H9 (cell line): ENCODE measurements at regions not wholly inside any gene's neighbourhood (a gene's known extent, or its start where the extent isn't known, plus 50 kb on each side); places are given as distances from the start of the nearest gene placed in this dataset.

Experiments
- DNase-seq: peaks from one replicate; pipeline ENCODE4 v3.0.0-alpha.2; 2017
- H2AFZ ChIP-seq: one replicate; pipeline ENCODE4 v1.6.1; 2013; ENCODE audit warnings: mild to moderate bottlenecking, low read length, control low read depth, moderate library complexity
- H2AK5ac ChIP-seq: 2 replicates; pipeline ENCODE4 v1.6.1; 2013; ENCODE audit warnings: low read length, control low read depth, mixed read lengths; ENCODE audit not compliant: insufficient read length
- H2BK120ac ChIP-seq: one replicate; pipeline ENCODE4 v1.6.1; 2013; ENCODE audit warnings: low read depth, mild to moderate bottlenecking, low read length, control low read depth, inconsistent platforms; ENCODE audit not compliant: poor library complexity, severe bottlenecking
- H2BK12ac ChIP-seq: 2 replicates; pipeline ENCODE4 v1.6.1; 2013; ENCODE audit warnings: low read length, control low read depth, mixed read lengths, low read depth; ENCODE audit not compliant: insufficient read length
- H2BK15ac ChIP-seq: 2 replicates; pipeline ENCODE4 v1.6.1; 2013; ENCODE audit warnings: low read depth, low read length, control low read depth
- H2BK20ac ChIP-seq: one replicate; pipeline ENCODE4 v1.6.1; 2013; ENCODE audit warnings: low read depth, mild to moderate bottlenecking, low read length, control low read depth, inconsistent platforms; ENCODE audit not compliant: poor library complexity, severe bottlenecking
- H2BK5ac ChIP-seq: 2 replicates; pipeline ENCODE4 v1.6.1; 2013; ENCODE audit warnings: low read length, control low read depth, mixed read lengths; ENCODE audit not compliant: insufficient read length
- H3K14ac ChIP-seq: 2 replicates; pipeline ENCODE4 v1.6.1; 2013; ENCODE audit warnings: low read length, control low read depth; ENCODE audit not compliant: insufficient read depth
- H3K18ac ChIP-seq: 2 replicates; pipeline ENCODE4 v1.6.1; 2013; ENCODE audit warnings: low read depth, mild to moderate bottlenecking, mixed read lengths, low read length, control low read depth; ENCODE audit not compliant: insufficient read length
- H3K23ac ChIP-seq: 2 replicates; pipeline ENCODE4 v1.6.1; 2013; ENCODE audit warnings: low read length, control low read depth, mixed read lengths, low read depth; ENCODE audit not compliant: insufficient read length
- H3K23me2 ChIP-seq: 2 replicates; pipeline ENCODE4 v1.6.1; 2013; ENCODE audit warnings: low read depth, mild to moderate bottlenecking, mixed read lengths, low read length, control low read depth; ENCODE audit not compliant: insufficient read length, poor library complexity, severe bottlenecking
- H3K27ac ChIP-seq: 2 replicates; pipeline ENCODE4 v1.5.1; 2013; ENCODE audit warnings: low read length, control low read depth, mixed read lengths, low read depth; ENCODE audit not compliant: insufficient read length
- H3K27me3 ChIP-seq: 2 replicates; pipeline ENCODE4 v1.6.1; 2013; ENCODE audit warnings: low read length, control low read depth, inconsistent platforms; ENCODE audit not compliant: insufficient read depth
- H3K4ac ChIP-seq: 2 replicates; pipeline ENCODE4 v1.6.1; 2013; ENCODE audit warnings: low read depth, mild to moderate bottlenecking, control low read depth, inconsistent platforms, low read length, moderate library complexity
- H3K4me1 ChIP-seq: 2 replicates; pipeline ENCODE4 v1.6.1; 2013; ENCODE audit warnings: low read length, control low read depth, inconsistent platforms; ENCODE audit not compliant: insufficient read depth
- H3K4me2 ChIP-seq: 2 replicates; pipeline ENCODE4 v1.6.1; 2013; ENCODE audit warnings: low read length, control low read depth, mixed read lengths; ENCODE audit not compliant: insufficient read length, insufficient read depth
- H3K56ac ChIP-seq: 2 replicates; pipeline ENCODE4 v1.6.1; 2013; ENCODE audit warnings: low read depth, mild to moderate bottlenecking, mixed read lengths, low read length, control low read depth; ENCODE audit not compliant: insufficient read length
- H3K79me1 ChIP-seq: 2 replicates; pipeline ENCODE4 v1.6.1; 2013; ENCODE audit warnings: low read depth, mild to moderate bottlenecking, moderate library complexity, low read length, control low read depth, inconsistent platforms; ENCODE audit not compliant: insufficient read depth, poor library complexity, severe bottlenecking
- H3K79me2 ChIP-seq: 2 replicates; pipeline ENCODE4 v1.6.1; 2013; ENCODE audit warnings: low read length, control low read depth, inconsistent platforms; ENCODE audit not compliant: insufficient read depth
- H3K9ac ChIP-seq: 2 replicates; pipeline ENCODE4 v1.6.1; 2013; ENCODE audit warnings: low read length, control low read depth, mixed read lengths; ENCODE audit not compliant: insufficient read length; ENCODE audit errors: extremely low read depth
- H3K9me3 ChIP-seq: one replicate; pipeline ENCODE4 v1.6.1; 2013; ENCODE audit warnings: low read depth, low read length, inconsistent platforms; ENCODE audit not compliant: control insufficient read depth
- H3T11ph ChIP-seq: one replicate; pipeline ENCODE4 v1.6.1; 2013; ENCODE audit warnings: mild to moderate bottlenecking, low read length, control low read depth, inconsistent platforms
- H4K20me1 ChIP-seq: one replicate; pipeline ENCODE4 v1.6.1; 2013; ENCODE audit not compliant: control insufficient read depth, insufficient read length, insufficient read depth
- H4K5ac ChIP-seq: 2 replicates; pipeline ENCODE4 v1.6.1; 2013; ENCODE audit warnings: low read depth, mild to moderate bottlenecking, mixed read lengths, low read length, control low read depth; ENCODE audit not compliant: insufficient read length
- H4K8ac ChIP-seq: replicated peaks from 2 replicates; pipeline ENCODE4 v1.6.1; 2013; ENCODE audit warnings: low read length, control low read depth, mixed read lengths, low read depth; ENCODE audit not compliant: insufficient read length
- H4K91ac ChIP-seq: 2 replicates; pipeline ENCODE4 v1.6.1; 2013; ENCODE audit warnings: low read depth, mild to moderate bottlenecking, moderate library complexity, mixed read lengths, low read length, control low read depth; ENCODE audit not compliant: insufficient read length
- H3K27ac Mint-ChIP-seq, 3 experiments: 2 replicates in 2 of 3; 3 replicates in 1 of 3; pipeline ENCODE4 v1.8.0; 2020 to 2021; ENCODE audit warnings: mixed read lengths in 3 of 3, mild to moderate bottlenecking in 1 of 3, moderate library complexity in 1 of 3
- H3K27me3 Mint-ChIP-seq: 2 replicates; pipeline ENCODE4 v1.8.0; 2021; ENCODE audit warnings: low read depth, mild to moderate bottlenecking, moderate library complexity, mixed read lengths
- H3K36me3 Mint-ChIP-seq, 3 experiments: 2 replicates in 2 of 3; 3 replicates in 1 of 3; pipeline ENCODE4 v1.8.0; 2020 to 2021; ENCODE audit warnings: low read depth in 3 of 3, mixed read lengths in 3 of 3; ENCODE audit not compliant: insufficient read depth in 1 of 3
- H3K4me1 Mint-ChIP-seq, 2 experiments: 2 replicates each; pipeline ENCODE4 v1.8.0; 2020; ENCODE audit warnings: mixed read lengths in 2 of 2
- H3K4me3 Mint-ChIP-seq, 2 experiments: 2 replicates in 1 of 2; 3 replicates in 1 of 2; pipeline ENCODE4 v1.8.0; 2020 to 2021; ENCODE audit warnings: mild to moderate bottlenecking in 2 of 2, mixed read lengths in 2 of 2, moderate library complexity in 1 of 2
- H3K9me3 Mint-ChIP-seq, 2 experiments: 2 replicates in 1 of 2; 3 replicates in 1 of 2; pipeline ENCODE4 v1.8.0; 2020; ENCODE audit warnings: mild to moderate bottlenecking in 2 of 2, mixed read lengths in 2 of 2, moderate library complexity in 1 of 2
- WGBS: extraction: QIAGEN DNeasy Blood & Tissue Kit; methylation state at CpG from one replicate; pipeline ENCODE4 v1.1.7; 2013; ENCODE audit warnings: missing lambda C conversion rate, low lambda C conversion rate, mixed read lengths; ENCODE audit not compliant: insufficient read length; ENCODE audit errors: extremely low coverage; 5-methylcytosine and 5-hydroxymethylcytosine counted together
- TF ChIP-seq, protein P1 (sequence below): fragments of 200-600 bp; sonication (generic); conservative IDR thresholded peaks from 3 replicates; pipeline ENCODE4 v1.8.0; 2021; ENCODE audit warnings: antibody characterized with exemption, mild to moderate bottlenecking

DNA sequence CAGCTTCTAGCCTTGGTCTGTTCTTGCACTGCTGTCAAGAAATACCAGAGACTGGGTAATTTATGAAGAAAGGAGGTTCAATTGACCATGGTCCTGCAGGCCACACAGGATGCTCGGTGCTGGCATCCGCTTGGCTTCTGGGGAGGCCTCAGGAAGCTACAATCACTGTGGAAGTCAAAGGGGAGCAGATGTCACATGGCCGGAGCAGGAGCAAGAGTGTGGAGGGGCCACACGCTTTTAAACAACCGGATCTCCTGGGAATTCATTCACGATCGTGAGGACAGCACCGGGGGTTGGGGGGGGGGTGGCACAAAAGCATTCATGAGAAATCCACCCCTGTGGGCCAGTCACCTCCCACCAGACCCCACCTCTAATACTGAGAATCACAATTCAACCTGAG lies 850.4 kb upstream of the SALL3 start:
- Histone ChIP-seq H3T11ph (no peak overlapping the region), H2BK15ac (no peak overlapping the region), H2AK5ac (no peak overlapping the region), H3K9me3 (no peaks in the 10 kb centered on the region), H3K4ac (no peak overlapping the region), H3K4me1 (no peaks in the 10 kb centered on the region), H4K20me1 (no peaks in the 10 kb centered on the region), H2BK20ac (no peak overlapping the region), H3K23ac (no peak overlapping the region), H3K14ac (no peak overlapping the region), H3K79me1 (no peaks in the 10 kb centered on the region), H4K91ac (no peak overlapping the region), H2BK12ac (no peak overlapping the region), H3K4me2 (no peak overlapping the region), H2BK120ac (no peak overlapping the region), H3K27me3 (no peaks in the 10 kb centered on the region), H3K18ac (no peak overlapping the region), H4K8ac (no peak overlapping the region), H3K23me2 (no peaks in the 10 kb centered on the region), H2AFZ (no peak overlapping the region), H3K56ac (no peak overlapping the region), H3K9ac (no peak overlapping the region), H4K5ac (no peak overlapping the region), H3K79me2 (no peaks in the 10 kb centered on the region), H2BK5ac (no peak overlapping the region), H3K27ac (no peak overlapping the region)
- no peaks in the 10 kb centered on the region; the same call in 1 of the 2 replicates for H3K27me3 Mint-ChIP-seq
- H3K36me3 Mint-ChIP-seq = peaks cover 2 to 6% (median 4%) of the 10 kb centered on the region in 3 experiments; a peak in 2 of 7 replicates
- no CpG with 5 or more reads among the region's 8 CpGs for WGBS
- H3K4me3 Mint-ChIP-seq = no peak overlapping the region
- H3K4me1 Mint-ChIP-seq = peaks cover 3 to 9% of the 10 kb centered on the region in 2 experiments
- H3K27ac Mint-ChIP-seq = no peak overlapping the region
- H3K9me3 Mint-ChIP-seq = peaks cover 8 to 10% of the 10 kb centered on the region in 2 experiments; a peak in 3 of 5 replicates
- TF ChIP-seq, protein P1, sequence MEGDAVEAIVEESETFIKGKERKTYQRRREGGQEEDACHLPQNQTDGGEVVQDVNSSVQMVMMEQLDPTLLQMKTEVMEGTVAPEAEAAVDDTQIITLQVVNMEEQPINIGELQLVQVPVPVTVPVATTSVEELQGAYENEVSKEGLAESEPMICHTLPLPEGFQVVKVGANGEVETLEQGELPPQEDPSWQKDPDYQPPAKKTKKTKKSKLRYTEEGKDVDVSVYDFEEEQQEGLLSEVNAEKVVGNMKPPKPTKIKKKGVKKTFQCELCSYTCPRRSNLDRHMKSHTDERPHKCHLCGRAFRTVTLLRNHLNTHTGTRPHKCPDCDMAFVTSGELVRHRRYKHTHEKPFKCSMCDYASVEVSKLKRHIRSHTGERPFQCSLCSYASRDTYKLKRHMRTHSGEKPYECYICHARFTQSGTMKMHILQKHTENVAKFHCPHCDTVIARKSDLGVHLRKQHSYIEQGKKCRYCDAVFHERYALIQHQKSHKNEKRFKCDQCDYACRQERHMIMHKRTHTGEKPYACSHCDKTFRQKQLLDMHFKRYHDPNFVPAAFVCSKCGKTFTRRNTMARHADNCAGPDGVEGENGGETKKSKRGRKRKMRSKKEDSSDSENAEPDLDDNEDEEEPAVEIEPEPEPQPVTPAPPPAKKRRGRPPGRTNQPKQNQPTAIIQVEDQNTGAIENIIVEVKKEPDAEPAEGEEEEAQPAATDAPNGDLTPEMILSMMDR = no peak
- no peak for DNase-seq
